Glutamatergic neuron (in vitro differentiated cells): ENCODE measurements at regions not wholly inside any gene's neighbourhood (a gene's known extent, or its start where the extent isn't known, plus 50 kb on each side); places are given as distances from the start of the nearest gene placed in this dataset.

ENCODE experiments used
- DNase-seq: peaks from one replicate; pipeline ENCODE4 v3.0.0; 2022
- H3K27ac Mint-ChIP-seq: one replicate; pipeline ENCODE4 v1.8.0; 2020; ENCODE audit warnings: mild to moderate bottlenecking, mixed read lengths, inconsistent platforms; ENCODE audit not compliant: unreplicated experiment
- H3K27me3 Mint-ChIP-seq: one replicate; pipeline ENCODE4 v1.8.0; 2020; ENCODE audit warnings: mild to moderate bottlenecking, moderate library complexity, mixed read lengths, inconsistent platforms; ENCODE audit not compliant: unreplicated experiment
- H3K36me3 Mint-ChIP-seq: one replicate; pipeline ENCODE4 v1.8.0; 2020; ENCODE audit warnings: mild to moderate bottlenecking, mixed read lengths, inconsistent platforms; ENCODE audit not compliant: unreplicated experiment
- H3K4me1 Mint-ChIP-seq: one replicate; pipeline ENCODE4 v1.8.0; 2020; ENCODE audit warnings: mild to moderate bottlenecking, low read depth, mixed read lengths, inconsistent platforms; ENCODE audit not compliant: unreplicated experiment
- H3K4me3 Mint-ChIP-seq: one replicate; pipeline ENCODE4 v1.8.0; 2020; ENCODE audit warnings: mild to moderate bottlenecking, mixed read lengths, inconsistent platforms; ENCODE audit not compliant: unreplicated experiment
- H3K9me3 Mint-ChIP-seq: one replicate; pipeline ENCODE4 v1.8.0; 2020; ENCODE audit warnings: mild to moderate bottlenecking, moderate library complexity, mixed read lengths, inconsistent platforms; ENCODE audit not compliant: unreplicated experiment
- TF ChIP-seq, protein P1 (sequence below): fragments of 200-600 bp; sonication (generic); IDR thresholded peaks from one replicate; pipeline ENCODE4 v1.5.0; 2021; ENCODE audit not compliant: partially characterized antibody, unreplicated experiment

DNA sequence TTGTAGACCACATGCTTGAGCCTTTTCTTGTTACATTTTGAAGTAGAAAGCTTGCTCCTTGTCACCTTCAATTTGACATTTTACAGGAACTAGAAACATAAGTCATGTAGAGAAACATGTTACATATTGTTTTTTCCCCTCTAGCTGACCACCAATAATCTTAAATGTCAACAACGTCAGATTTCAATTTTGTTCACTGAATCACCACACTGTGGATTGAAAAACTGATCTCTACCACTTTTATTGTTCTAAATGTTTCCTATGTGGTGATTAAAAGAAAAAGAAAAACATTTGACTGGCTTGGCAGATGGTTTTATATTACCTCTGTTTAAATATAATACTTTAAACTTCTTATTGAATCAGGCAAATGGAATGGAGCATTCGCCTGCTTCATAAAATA is 87.7 kb downstream of the DSEL start:
- H3K27me3 Mint-ChIP-seq = no peaks in the 10 kb centered on the region
- TF ChIP-seq, protein P1, sequence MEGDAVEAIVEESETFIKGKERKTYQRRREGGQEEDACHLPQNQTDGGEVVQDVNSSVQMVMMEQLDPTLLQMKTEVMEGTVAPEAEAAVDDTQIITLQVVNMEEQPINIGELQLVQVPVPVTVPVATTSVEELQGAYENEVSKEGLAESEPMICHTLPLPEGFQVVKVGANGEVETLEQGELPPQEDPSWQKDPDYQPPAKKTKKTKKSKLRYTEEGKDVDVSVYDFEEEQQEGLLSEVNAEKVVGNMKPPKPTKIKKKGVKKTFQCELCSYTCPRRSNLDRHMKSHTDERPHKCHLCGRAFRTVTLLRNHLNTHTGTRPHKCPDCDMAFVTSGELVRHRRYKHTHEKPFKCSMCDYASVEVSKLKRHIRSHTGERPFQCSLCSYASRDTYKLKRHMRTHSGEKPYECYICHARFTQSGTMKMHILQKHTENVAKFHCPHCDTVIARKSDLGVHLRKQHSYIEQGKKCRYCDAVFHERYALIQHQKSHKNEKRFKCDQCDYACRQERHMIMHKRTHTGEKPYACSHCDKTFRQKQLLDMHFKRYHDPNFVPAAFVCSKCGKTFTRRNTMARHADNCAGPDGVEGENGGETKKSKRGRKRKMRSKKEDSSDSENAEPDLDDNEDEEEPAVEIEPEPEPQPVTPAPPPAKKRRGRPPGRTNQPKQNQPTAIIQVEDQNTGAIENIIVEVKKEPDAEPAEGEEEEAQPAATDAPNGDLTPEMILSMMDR = no peak
- DNase-seq = no peak
- no peak overlapping the region for H3K4me3 Mint-ChIP-seq
- no peaks in the 10 kb centered on the region for H3K36me3 Mint-ChIP-seq
- H3K9me3 Mint-ChIP-seq = no peaks in the 10 kb centered on the region
- no peak overlapping the region for H3K27ac Mint-ChIP-seq
- no peaks in the 10 kb centered on the region for H3K4me1 Mint-ChIP-seq

- no peaks in the 10 kb centered on the region for H3K9me3 Mint-ChIP-seq
- H3K27ac Mint-ChIP-seq = no peak overlapping the region
- no peaks in the 10 kb centered on the region for H3K27me3 Mint-ChIP-seq
- no peaks in the 10 kb centered on the region for H3K4me1 Mint-ChIP-seq
- H3K36me3 Mint-ChIP-seq = no peaks in the 10 kb centered on the region
- H3K4me3 Mint-ChIP-seq = no peak overlapping the region
- TF ChIP-seq, protein P1 = no peak
- DNase-seq = no peak
Measured at GRCh38 chr18:67428158-67428557, 88.4 kb downstream of the DSEL start.

DNA sequence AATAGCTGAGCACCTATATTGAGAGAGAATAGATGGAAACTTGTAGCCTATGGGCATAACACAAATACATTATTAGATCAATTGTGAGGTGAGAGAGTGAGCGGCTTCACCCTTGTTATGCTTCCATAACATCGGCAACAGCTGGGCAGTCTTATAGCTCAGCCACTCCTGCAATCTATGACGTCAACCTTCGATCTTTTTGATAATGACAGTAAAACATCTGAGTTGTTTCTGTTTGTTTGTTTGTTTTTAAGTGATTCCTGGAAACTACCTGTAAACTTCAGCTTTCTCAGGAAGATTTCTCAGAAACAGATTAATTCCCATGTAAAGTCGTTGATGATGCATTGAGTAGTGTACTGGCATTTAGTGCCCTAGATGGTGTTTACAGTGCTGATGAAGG is 90.0 kb downstream of the DSEL start:
- Mint-ChIP-seq H3K4me1 (no peaks in the 10 kb centered on the region), H3K36me3 (no peaks in the 10 kb centered on the region), H3K27me3 (no peaks in the 10 kb centered on the region), H3K4me3 (no peak overlapping the region), H3K27ac (no peak overlapping the region), H3K9me3 (no peaks in the 10 kb centered on the region)
- DNase-seq = no peak
- TF ChIP-seq, protein P1 = no peak

- Mint-ChIP-seq H3K4me3 (no peak overlapping the region), H3K9me3 (no peaks in the 10 kb centered on the region)
Measured at GRCh38 chr18:67425672-67426071, 90.8 kb downstream of the DSEL start.

DNA sequence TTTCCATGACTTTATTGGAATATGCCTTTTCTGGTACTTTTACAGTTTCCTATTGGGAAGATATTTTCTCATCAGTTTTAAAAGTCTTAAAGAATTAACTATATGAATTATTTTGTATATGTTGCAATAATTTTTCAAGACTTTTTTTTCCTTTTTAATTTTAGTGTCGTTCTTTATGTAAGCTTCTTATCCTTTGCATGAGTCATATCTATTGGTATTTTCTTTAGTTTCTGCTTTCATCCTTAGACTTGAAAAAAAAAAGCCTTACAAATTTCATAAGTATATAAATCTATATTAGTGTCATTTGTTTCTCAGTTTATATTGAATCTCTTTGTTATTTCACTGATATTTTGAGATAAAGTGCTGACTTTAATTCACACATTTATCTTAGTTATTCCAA is 94.9 kb downstream of the DSEL start:
- no peaks in the 10 kb centered on the region for H3K36me3 Mint-ChIP-seq
- DNase-seq = no peak
- H3K27ac Mint-ChIP-seq = no peak overlapping the region
- no peaks in the 10 kb centered on the region for H3K9me3 Mint-ChIP-seq
- H3K4me3 Mint-ChIP-seq = no peak overlapping the region
- no peaks in the 10 kb centered on the region for H3K27me3 Mint-ChIP-seq
- TF ChIP-seq, protein P1 = no peak
- H3K4me1 Mint-ChIP-seq = no peaks in the 10 kb centered on the region

More at GRCh38 chr18:67425672-67426071, 90.8 kb downstream of the DSEL start:
- TF ChIP-seq, protein P1 = no peak
- Mint-ChIP-seq H3K4me1 (no peaks in the 10 kb centered on the region), H3K27me3 (no peaks in the 10 kb centered on the region), H3K27ac (no peak overlapping the region), H3K36me3 (no peaks in the 10 kb centered on the region)
- no peak for DNase-seq
